ENCODE measurements at regions not wholly inside any gene's neighbourhood (a gene's known extent, or its start where the extent isn't known, plus 50 kb on each side); places are given as distances from the start of the nearest gene placed in this dataset.

- no peak for DNase-seq
Observed at GRCh38 chr11:92769112-92769511, 200.3 kb upstream of the MTNR1B start.

- no peak for DNase-seq
Observed at GRCh38 chr11:92770419-92770818, 199.0 kb upstream of the MTNR1B start.

- DNase-seq = no peak
Observed at GRCh38 chr11:92770981-92771380, 198.5 kb upstream of the MTNR1B start.

GRCh38 chr11:92771701-92772100 lies 197.8 kb upstream of the MTNR1B start:
- DNase-seq = no peak

GRCh38 chr11:92775003-92775676 lies 194.3 kb upstream of the MTNR1B start:
- DNase-seq = no peak

GRCh38 chr11:92776676-92777075 lies 192.8 kb upstream of the MTNR1B start:
- no peak for DNase-seq

GRCh38 chr11:92779746-92780145 lies 189.7 kb upstream of the MTNR1B start:
- DNase-seq = no peak

- no peak for DNase-seq
Observed at GRCh38 chr11:92781151-92781550, 188.3 kb upstream of the MTNR1B start.

GRCh38 chr11:92782806-92783205 lies 186.6 kb upstream of the MTNR1B start:
- DNase-seq = no peak

GRCh38 chr11:92784331-92784730 lies 185.1 kb upstream of the MTNR1B start:
- DNase-seq = no peak

GRCh38 chr11:92787638-92788037 lies 181.8 kb upstream of the MTNR1B start:
- DNase-seq = no peak

GRCh38 chr11:92789761-92790160 lies 179.7 kb upstream of the MTNR1B start:
- no peak for DNase-seq

GRCh38 chr11:92790366-92790765 lies 179.1 kb upstream of the MTNR1B start:
- DNase-seq = no peak

- no peak for DNase-seq
Observed at GRCh38 chr11:92790926-92791616, 178.4 kb upstream of the MTNR1B start.

- no peak for DNase-seq
Observed at GRCh38 chr11:92791886-92792285, 177.6 kb upstream of the MTNR1B start.

GRCh38 chr11:92793189-92793588 lies 176.3 kb upstream of the MTNR1B start:
- DNase-seq = no peak

- no peak for DNase-seq
Observed at GRCh38 chr11:92794783-92795182, 174.7 kb upstream of the MTNR1B start.

- DNase-seq = no peak
Observed at GRCh38 chr11:92796744-92797143, 172.7 kb upstream of the MTNR1B start.

GRCh38 chr11:92797874-92798273 lies 171.6 kb upstream of the MTNR1B start:
- no peak for DNase-seq

- no peak for DNase-seq
Observed at GRCh38 chr11:92801685-92802084, 167.8 kb upstream of the MTNR1B start.

- no peak for DNase-seq
Observed at GRCh38 chr11:92802644-92803043, 166.8 kb upstream of the MTNR1B start.

- DNase-seq = no peak
Observed at GRCh38 chr11:92803391-92803790, 166.1 kb upstream of the MTNR1B start.

GRCh38 chr11:92804388-92804966 lies 165.0 kb upstream of the MTNR1B start:
- DNase-seq = no peak

- no peak for DNase-seq
Observed at GRCh38 chr11:92808022-92808421, 161.4 kb upstream of the MTNR1B start.
